Adrenal gland (tissue), 9 donors: ENCODE measurements at regions not wholly inside any gene's neighbourhood (a gene's known extent, or its start where the extent isn't known, plus 50 kb on each side); places are given as distances from the start of the nearest gene placed in this dataset.

Experiments used
- DNase-seq, 7 donors: peaks; one replicate each; pipeline ENCODE4 v3.0.0-alpha.2; 2019 to 2020
- H3K27ac ChIP-seq, 5 donors: fragments of 200-600 bp; sonication (generic) in 4 of 5; 1 replicate in 3 of 5; 2 replicates in 2 of 5; pipeline versions ENCODE4 v1.5.1 to v1.8.0; 2016 to 2020; ENCODE audit warnings: mild to moderate bottlenecking in 1 of 5
- H3K27me3 ChIP-seq: fragments of 200-600 bp; 2 replicates; pipeline ENCODE4 v1.8.0; 2021
- H3K36me3 ChIP-seq, 2 donors: fragments of 200-600 bp; replicated peaks in 1 of 2; 1 replicate in 1 of 2; 2 replicates in 1 of 2; pipeline versions ENCODE4 v1.5.1 to v1.8.0; 2018 to 2022
- H3K4me1 ChIP-seq, 2 donors: fragments of 200-600 bp; replicated peaks in 1 of 2; 1 replicate in 1 of 2; 2 replicates in 1 of 2; pipeline versions ENCODE4 v1.5.1 to v1.8.0; 2018 to 2021
- H3K4me3 ChIP-seq, 4 donors: fragments of 200-600 bp; sonication (generic) in 3 of 4; one replicate each; pipeline ENCODE4 v1.5.1; 2016 to 2018
- H3K9me3 ChIP-seq, 3 donors: fragments of 200-600 bp; sonication (generic) in 1 of 3; replicated peaks in 1 of 3; 1 replicate in 2 of 3; 2 replicates in 1 of 3; pipeline versions ENCODE4 v1.5.1 to v1.8.0; 2016 to 2021
- POLR2A ChIP-seq, 2 donors: fragments of 450-650 bp; IDR thresholded peaks; one replicate each; pipeline ENCODE4 v1.6.1; 2017; ENCODE audit warnings: antibody characterized with exemption in 2 of 2, mild to moderate bottlenecking in 2 of 2, moderate library complexity in 1 of 2
- WGBS, 4 donors: extraction: QIAGEN DNeasy Blood & Tissue Kit in 2 of 4; methylation state at CpG; one replicate each; pipeline versions ENCODE4 v1.1.5 to v1.1.7; 2013 to 2017; 5-methylcytosine and 5-hydroxymethylcytosine counted together
- intact Hi-C, 2 donors: fragments of 100-400 bp; cut with DNase I; formaldehyde crosslinking; loops; one replicate each; pipeline versions ENCODE4 v1.14.1 to v1.15.0; 2022 to 2023
- TF ChIP-seq, protein P1 (sequence below), 6 experiments: fragments of 450-650 bp in 4 of 6; fragments of 200-600 bp in 2 of 6; sonication (generic) in 1 of 6; IDR thresholded peaks; 1 replicate in 5 of 6; 2 replicates in 1 of 6; pipeline versions ENCODE4 v1.5.1 to v1.8.0; 2016 to 2021; ENCODE audit warnings: antibody characterized with exemption in 6 of 6, mild to moderate bottlenecking in 2 of 6, moderate library complexity in 1 of 6
- donor health status: healthy with polysubstance abuse.
- donor health status: Bipolar disorder and iron deficiency.
- donor health status: DM: yes; HTN: yes; CAD: no.
- donor health status: DM: no; HTN: no; CAD: no.
- donor health status: DM: no; HTN: no; CAD: no.

DNA sequence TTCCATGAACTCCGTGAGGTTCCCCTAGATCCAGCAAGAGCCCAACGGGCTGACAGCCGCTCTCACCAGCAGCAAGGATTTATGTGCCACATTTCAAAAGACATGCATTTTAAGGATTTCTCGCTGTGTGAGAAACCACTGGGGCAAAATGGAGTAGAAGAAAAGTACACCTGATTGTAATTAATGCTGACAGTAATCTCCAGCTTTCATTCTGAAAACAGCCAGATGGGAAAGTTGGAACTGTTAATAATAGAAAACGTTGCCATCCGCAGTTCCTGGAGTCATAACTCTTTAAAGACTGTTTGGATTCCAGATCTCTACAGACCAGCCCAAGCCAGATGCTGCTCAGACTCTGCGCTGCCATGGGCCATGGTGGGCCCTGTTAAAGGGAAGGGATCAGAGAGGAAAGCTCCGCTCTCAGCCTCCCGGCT lies 216.9 kb upstream of the GLI3 start:
- Histone ChIP-seq H3K27me3 (no peaks in the 10 kb centered on the region), H3K27ac (no peak overlapping the region), H3K4me1 (no peaks in the 10 kb centered on the region), H3K4me3 (no peak overlapping the region), H3K36me3 (no peaks in the 10 kb centered on the region), H3K9me3 (no peaks in the 10 kb centered on the region)
- intact Hi-C loops, result no loop called here
- TF ChIP-seq, protein P1, sequence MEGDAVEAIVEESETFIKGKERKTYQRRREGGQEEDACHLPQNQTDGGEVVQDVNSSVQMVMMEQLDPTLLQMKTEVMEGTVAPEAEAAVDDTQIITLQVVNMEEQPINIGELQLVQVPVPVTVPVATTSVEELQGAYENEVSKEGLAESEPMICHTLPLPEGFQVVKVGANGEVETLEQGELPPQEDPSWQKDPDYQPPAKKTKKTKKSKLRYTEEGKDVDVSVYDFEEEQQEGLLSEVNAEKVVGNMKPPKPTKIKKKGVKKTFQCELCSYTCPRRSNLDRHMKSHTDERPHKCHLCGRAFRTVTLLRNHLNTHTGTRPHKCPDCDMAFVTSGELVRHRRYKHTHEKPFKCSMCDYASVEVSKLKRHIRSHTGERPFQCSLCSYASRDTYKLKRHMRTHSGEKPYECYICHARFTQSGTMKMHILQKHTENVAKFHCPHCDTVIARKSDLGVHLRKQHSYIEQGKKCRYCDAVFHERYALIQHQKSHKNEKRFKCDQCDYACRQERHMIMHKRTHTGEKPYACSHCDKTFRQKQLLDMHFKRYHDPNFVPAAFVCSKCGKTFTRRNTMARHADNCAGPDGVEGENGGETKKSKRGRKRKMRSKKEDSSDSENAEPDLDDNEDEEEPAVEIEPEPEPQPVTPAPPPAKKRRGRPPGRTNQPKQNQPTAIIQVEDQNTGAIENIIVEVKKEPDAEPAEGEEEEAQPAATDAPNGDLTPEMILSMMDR (IDR thresholded peaks at IDR 0.05), result no peak
- no peak for TF ChIP-seq POLR2A (IDR thresholded peaks at IDR 0.05)
- no peak for DNase-seq
- WGBS, 4 donors, result 66 to 77% (median 68%) methylated on average over 8 to 9 of the region's 9 CpGs

DNA sequence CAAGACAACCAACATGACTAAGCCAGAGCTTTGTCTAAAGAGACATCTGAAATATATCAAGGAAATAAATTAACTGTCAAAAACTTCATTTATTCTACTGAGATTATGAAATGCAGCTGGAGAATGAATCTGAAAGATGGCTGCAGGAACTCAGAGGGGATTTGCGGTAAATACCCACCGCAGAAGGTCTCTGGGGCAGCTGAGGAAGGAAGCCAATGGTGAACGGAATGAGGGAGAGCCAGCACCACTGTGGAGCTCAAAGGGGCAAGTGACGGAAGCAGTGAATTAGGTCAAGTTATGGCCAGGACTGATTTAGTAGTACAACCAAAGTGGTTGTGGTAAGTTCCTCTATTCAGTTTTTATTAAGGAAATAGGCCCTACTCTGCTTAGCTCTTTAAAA lies 215.3 kb upstream of the GLI3 start:
- no peak for DNase-seq
- intact Hi-C loops, result no loop called here
- H3K27me3 ChIP-seq, result no peaks in the 10 kb centered on the region

DNA sequence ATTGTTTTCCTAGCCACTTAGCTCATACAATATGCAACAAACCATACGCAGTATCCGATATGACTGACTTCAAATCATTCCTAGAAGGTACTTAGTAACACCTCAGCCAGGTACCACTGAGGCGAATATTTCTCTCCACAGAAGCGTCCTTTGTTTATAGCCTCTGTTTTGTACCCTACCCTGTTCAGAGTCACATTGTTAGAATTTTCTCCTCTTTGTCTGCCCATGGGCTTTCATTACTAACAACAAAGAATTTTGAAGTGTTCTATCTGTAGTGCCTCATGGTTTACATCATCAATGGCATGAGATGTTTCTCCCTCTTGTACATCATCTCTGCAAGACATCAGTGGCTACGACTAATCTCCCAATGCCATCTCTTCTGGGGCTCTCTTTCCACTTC lies 212.4 kb upstream of the GLI3 start:
- intact Hi-C loops, result no loop called here
- no peaks in the 10 kb centered on the region for H3K4me1 ChIP-seq
- TF ChIP-seq, protein P1 (IDR thresholded peaks at IDR 0.05), result no peak
- WGBS, 4 donors, result 78 to 87% (median 83%) methylated on average over 5 of the region's 5 CpGs
- no peaks in the 10 kb centered on the region for H3K27me3 ChIP-seq
- no peaks in the 10 kb centered on the region for H3K36me3 ChIP-seq
- DNase-seq, result no peak
- H3K27ac ChIP-seq, result no peak overlapping the region
- H3K9me3 ChIP-seq, result no peaks in the 10 kb centered on the region
- no peak overlapping the region for H3K4me3 ChIP-seq

More for the DNA sequence above, 215.3 kb upstream of the GLI3 start:
- Histone ChIP-seq H3K36me3 (no peaks in the 10 kb centered on the region), H3K4me1 (no peaks in the 10 kb centered on the region), H3K9me3 (no peaks in the 10 kb centered on the region), H3K4me3 (no peak overlapping the region), H3K27ac (no peak overlapping the region)
- TF ChIP-seq POLR2A (IDR thresholded peaks at IDR 0.05), result no peak
- TF ChIP-seq, protein P1 (IDR thresholded peaks at IDR 0.05), result no peak
- WGBS, 4 donors, result 72 to 88% (median 84%) methylated on average over 4 of the region's 4 CpGs

DNA sequence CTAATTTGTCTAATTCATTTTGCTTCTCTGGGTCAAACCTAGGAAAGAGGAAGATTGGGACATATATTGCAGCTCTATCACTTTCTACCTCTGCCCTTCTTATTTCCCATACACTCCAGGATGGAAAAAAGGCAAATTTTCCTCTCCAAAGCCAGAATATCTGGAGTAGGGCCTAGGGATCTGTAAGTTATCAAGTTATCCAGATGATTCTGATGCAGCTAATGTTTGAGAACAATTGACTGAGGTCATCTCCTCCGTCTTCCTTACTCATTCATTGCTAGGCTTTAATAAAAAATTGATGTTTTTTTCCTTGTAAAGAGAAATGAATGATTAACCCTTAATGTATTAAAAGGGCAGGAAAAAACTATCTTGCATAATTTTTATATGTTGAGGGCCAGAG lies 211.9 kb upstream of the GLI3 start:
- 70 to 85% (median 74%) methylated on average over 1 of the region's 1 CpG for WGBS, 4 donors
- Histone ChIP-seq H3K4me1 (no peaks in the 10 kb centered on the region), H3K4me3 (no peak overlapping the region), H3K27me3 (no peaks in the 10 kb centered on the region), H3K9me3 (no peaks in the 10 kb centered on the region), H3K36me3 (no peaks in the 10 kb centered on the region), H3K27ac (no peak overlapping the region)
- no peak for DNase-seq
- intact Hi-C loops, result no loop called here
- TF ChIP-seq, protein P1 (IDR thresholded peaks at IDR 0.05), result no peak
- no peak for TF ChIP-seq POLR2A (IDR thresholded peaks at IDR 0.05)
